PFSK-1 (cell line): ENCODE measurements at regions not wholly inside any gene's neighbourhood (a gene's known extent, or its start where the extent isn't known, plus 50 kb on each side); places are given as distances from the start of the nearest gene placed in this dataset.

Source experiments
- FOXP2 ChIP-seq: optimal IDR thresholded peaks from 2 replicates; pipeline ENCODE3; 2011; ENCODE audit warnings: borderline replicate concordance, control low read depth, inconsistent platforms; ENCODE audit not compliant: insufficient read depth; ENCODE audit errors: extremely low read length, extremely low read depth
- POLR2AphosphoS5 ChIP-seq: IDR thresholded peaks from 2 replicates; pipeline ENCODE4 v1.6.1; 2012; ENCODE audit warnings: low read depth, mild to moderate bottlenecking, control low read depth, low read length, moderate library complexity
- SIN3A ChIP-seq: IDR thresholded peaks from 2 replicates; pipeline ENCODE4 v1.6.1; 2012; ENCODE audit warnings: mild to moderate bottlenecking, low read length, moderate library complexity, borderline replicate concordance; ENCODE audit not compliant: insufficient read depth
- TAF1 ChIP-seq: IDR thresholded peaks from 2 replicates; pipeline ENCODE4 v1.6.1; 2012; ENCODE audit warnings: low read length, control low read depth, borderline replicate concordance; ENCODE audit not compliant: insufficient read depth
- TF ChIP-seq, protein P1 (sequence below), 2 experiments: IDR thresholded peaks; 2 replicates each; pipeline versions ENCODE4 v1.6.1 to v1.8.0; 2011 to 2012; ENCODE audit warnings: low read depth in 2 of 2, low read length in 2 of 2, control low read depth in 1 of 2, inconsistent platforms in 1 of 2, mild to moderate bottlenecking in 1 of 2, moderate library complexity in 1 of 2; ENCODE audit not compliant: insufficient read depth in 1 of 2

DNA sequence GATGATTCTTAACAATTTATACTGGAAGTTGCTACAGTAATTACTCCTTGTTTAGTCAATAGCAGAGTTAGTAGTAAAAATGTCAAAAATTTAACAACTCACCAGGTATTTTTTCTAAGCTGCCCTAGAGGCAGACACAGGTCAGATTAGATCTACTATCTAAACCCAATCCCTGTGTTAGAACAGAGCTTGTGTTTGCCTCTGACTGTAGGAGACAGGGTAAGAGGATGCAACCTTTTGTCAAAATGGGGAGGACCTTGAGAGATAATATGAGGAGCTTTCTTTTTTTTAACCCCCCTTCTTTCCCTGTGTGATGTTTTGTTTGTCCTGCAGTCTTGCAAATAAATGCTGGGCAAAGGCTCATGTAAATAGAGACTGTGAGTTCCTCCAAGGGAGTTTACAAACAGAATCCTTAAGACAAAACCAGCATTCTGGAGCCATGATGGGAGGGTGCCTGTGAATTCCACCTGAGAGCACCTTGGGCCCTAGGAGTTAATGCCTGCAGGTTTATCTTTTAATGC lies 353.1 kb downstream of the GATA3 start:
- TF ChIP-seq, protein P1, sequence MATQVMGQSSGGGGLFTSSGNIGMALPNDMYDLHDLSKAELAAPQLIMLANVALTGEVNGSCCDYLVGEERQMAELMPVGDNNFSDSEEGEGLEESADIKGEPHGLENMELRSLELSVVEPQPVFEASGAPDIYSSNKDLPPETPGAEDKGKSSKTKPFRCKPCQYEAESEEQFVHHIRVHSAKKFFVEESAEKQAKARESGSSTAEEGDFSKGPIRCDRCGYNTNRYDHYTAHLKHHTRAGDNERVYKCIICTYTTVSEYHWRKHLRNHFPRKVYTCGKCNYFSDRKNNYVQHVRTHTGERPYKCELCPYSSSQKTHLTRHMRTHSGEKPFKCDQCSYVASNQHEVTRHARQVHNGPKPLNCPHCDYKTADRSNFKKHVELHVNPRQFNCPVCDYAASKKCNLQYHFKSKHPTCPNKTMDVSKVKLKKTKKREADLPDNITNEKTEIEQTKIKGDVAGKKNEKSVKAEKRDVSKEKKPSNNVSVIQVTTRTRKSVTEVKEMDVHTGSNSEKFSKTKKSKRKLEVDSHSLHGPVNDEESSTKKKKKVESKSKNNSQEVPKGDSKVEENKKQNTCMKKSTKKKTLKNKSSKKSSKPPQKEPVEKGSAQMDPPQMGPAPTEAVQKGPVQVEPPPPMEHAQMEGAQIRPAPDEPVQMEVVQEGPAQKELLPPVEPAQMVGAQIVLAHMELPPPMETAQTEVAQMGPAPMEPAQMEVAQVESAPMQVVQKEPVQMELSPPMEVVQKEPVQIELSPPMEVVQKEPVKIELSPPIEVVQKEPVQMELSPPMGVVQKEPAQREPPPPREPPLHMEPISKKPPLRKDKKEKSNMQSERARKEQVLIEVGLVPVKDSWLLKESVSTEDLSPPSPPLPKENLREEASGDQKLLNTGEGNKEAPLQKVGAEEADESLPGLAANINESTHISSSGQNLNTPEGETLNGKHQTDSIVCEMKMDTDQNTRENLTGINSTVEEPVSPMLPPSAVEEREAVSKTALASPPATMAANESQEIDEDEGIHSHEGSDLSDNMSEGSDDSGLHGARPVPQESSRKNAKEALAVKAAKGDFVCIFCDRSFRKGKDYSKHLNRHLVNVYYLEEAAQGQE (IDR thresholded peaks at IDR 0.05; ENCODE audit: insufficient read depth in 1 of 2, low read depth in 2 of 2, low read length in 2 of 2) = no peak
- TF ChIP-seq POLR2AphosphoS5 = no peak
- TF ChIP-seq FOXP2 = no peak
- TF ChIP-seq SIN3A = no peak
- TF ChIP-seq TAF1 = no peak

DNA sequence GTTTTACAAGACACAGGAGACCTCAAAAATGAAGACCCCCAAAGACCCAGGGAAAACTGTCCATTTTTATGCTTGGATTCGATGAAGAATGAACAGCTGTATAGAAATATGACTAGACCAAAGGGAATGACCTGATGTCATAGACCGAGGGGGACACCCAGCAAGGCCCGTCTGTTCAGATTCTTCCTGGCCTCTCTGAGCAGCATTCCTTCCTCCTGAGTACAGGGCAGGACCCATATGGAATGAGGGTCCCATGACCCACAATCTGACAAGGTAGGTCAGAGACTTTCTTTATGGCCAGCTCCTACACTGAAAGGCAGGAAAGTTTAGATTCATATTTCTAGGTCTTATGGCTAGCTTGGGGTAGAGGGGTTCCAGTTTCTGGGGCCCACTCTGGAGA lies 356.0 kb downstream of the GATA3 start:
- TF ChIP-seq FOXP2 (no peak), POLR2AphosphoS5 (no peak)

DNA sequence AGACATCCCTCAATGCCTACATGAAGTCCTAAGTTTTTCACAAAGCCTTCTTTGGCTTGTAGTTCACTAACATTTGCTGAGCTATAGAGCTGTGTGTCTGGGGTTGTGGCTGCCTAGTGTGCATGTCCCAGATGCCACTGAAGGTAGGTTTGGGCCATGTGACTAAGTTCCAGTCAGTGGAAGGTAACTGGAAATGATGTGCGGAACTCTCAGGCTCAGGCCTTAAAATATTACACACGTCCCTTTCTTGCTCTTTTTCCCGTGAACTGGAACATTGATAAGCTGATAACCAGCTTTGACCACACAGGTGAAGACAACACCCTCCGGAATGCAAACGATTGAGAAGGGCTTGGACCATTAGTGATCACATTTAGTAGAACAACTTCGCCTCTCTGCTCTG lies 358.1 kb downstream of the GATA3 start:
- TF ChIP-seq, protein P1 (IDR thresholded peaks at IDR 0.05; ENCODE audit: insufficient read depth in 1 of 2, low read depth in 2 of 2, low read length in 2 of 2) = no peak
- TF ChIP-seq SIN3A (no peak), FOXP2 (no peak), POLR2AphosphoS5 (no peak), TAF1 (no peak)

- TF ChIP-seq FOXP2 (no peak), TAF1 (no peak), SIN3A (no peak), POLR2AphosphoS5 (no peak)
- TF ChIP-seq, protein P1 (IDR thresholded peaks at IDR 0.05; ENCODE audit: insufficient read depth in 1 of 2, low read depth in 2 of 2, low read length in 2 of 2) = no peak
Measured at GRCh38 chr10:8416192-8416701, 361.8 kb downstream of the GATA3 start.

DNA sequence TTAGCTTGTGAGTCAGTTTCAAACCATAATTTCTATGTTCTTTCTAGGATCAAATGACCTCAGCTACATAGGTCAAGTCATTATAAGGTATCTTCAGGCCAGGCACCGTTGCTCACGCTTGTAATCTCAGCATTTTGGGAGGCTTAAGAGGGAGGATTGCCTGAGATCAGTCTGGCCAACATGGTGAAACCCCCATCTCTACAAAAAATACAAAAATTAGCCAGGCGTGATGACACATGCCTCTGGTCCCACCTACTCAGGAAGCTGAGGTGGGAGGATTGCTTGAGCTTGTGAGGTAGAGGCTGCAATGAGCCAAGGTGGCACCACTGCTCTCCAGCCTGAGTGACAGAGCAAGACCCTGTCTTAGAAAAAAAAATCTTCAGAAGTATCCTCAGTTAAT lies 362.3 kb downstream of the GATA3 start:
- TF ChIP-seq TAF1 (no peak), FOXP2 (no peak), POLR2AphosphoS5 (no peak), SIN3A (no peak)
- TF ChIP-seq, protein P1 (IDR thresholded peaks at IDR 0.05; ENCODE audit: insufficient read depth in 1 of 2, low read depth in 2 of 2, low read length in 2 of 2) = no peak
